Mucosa of rectum (tissue), 2 donors: ENCODE measurements at regions not wholly inside any gene's neighbourhood (a gene's known extent, or its start where the extent isn't known, plus 50 kb on each side); places are given as distances from the start of the nearest gene placed in this dataset.
"Not testable (repeated sequence)": the region's sequence is repeated elsewhere in the genome, so short reads cannot be mapped to it uniquely, and the experiment has no call there.

Experiments
- H3K27ac ChIP-seq, 2 donors: one replicate each; pipeline ENCODE4 v1.7.0; 2013; ENCODE audit warnings: inconsistent platforms in 2 of 2, low read depth in 2 of 2, low read length in 2 of 2
- H3K27me3 ChIP-seq, 2 donors: one replicate each; pipeline ENCODE4 v1.7.0; 2013; ENCODE audit warnings: low read length in 2 of 2; ENCODE audit not compliant: control insufficient read depth in 2 of 2, insufficient read depth in 2 of 2
- H3K36me3 ChIP-seq, 2 donors: one replicate each; pipeline ENCODE4 v1.7.0; 2013; ENCODE audit warnings: low read length in 2 of 2; ENCODE audit not compliant: control insufficient read depth in 2 of 2, insufficient read depth in 2 of 2
- H3K4me1 ChIP-seq, 2 donors: one replicate each; pipeline ENCODE4 v1.7.0; 2013; ENCODE audit warnings: low read length in 2 of 2, mild to moderate bottlenecking in 1 of 2; ENCODE audit not compliant: control insufficient read depth in 2 of 2, insufficient read depth in 2 of 2
- H3K4me3 ChIP-seq, 2 donors: one replicate each; pipeline ENCODE4 v1.7.0; 2013; ENCODE audit warnings: low read length in 2 of 2
- H3K9ac ChIP-seq, 2 donors: one replicate each; pipeline ENCODE4 v1.7.0; 2013; ENCODE audit warnings: low read length in 2 of 2, low read depth in 1 of 2, mild to moderate bottlenecking in 1 of 2
- H3K9me3 ChIP-seq, 2 donors: one replicate each; pipeline ENCODE4 v1.7.0; 2013; ENCODE audit warnings: low read length in 2 of 2; ENCODE audit not compliant: control insufficient read depth in 2 of 2
- donor health status: healthy.
- donor health status: Normal muscosa, but diverticular disease.

DNA sequence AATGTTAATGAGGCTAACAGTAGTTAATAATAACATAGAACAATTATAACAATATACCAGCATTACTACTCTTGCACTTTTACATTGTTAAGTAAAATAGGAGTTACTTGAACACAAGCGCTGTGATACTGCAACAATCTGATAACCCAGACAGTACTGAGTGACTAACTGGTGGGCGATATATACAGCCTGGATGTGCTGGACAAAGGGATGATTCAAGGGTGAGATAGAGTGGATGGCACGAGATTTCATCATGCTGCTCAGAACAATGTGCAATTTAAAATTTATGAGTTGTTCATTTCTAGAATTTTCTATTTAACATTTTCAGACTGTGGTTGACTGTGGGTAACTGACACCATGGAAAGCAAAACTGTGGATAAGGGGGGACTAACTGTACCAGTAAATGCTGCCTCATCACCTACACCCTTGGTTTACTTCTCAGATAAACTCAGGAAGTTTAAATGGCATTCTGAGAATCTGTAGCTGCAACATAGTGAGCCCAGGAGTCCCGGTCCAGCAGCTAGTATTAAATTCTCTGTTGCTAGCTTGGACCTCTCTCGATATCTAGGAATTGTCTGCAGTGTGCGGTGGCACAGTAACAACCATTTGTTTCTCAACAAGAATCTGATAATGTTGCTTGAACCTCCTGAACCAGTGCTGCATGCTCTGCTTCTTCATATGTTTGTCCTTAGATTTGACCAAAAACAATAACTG lies 80.9 kb upstream of the SEC22B start:
- H3K9me3 ChIP-seq, H3K4me3 ChIP-seq, H3K9ac ChIP-seq, H3K27ac ChIP-seq, H3K27me3 ChIP-seq, H3K4me1 ChIP-seq, H3K36me3 ChIP-seq: not testable (repeated sequence)

DNA sequence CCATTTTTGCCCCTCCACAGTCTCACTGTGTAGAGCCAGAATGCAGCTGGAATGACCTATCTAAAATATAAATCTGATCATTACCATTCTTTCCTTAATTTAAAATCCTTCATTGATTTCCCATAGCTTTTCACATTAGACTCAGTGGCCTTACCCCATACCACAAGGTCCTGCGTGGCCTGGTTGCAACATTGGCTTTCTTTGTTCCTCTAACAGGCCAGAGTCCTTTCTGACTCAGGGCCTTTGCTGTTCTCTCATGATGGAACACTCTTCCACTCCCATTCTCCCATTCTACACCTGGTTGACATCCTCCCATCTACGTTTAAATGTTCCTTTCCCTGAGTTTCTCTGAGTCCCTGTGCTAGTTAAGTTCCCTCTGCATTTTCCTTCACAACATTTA lies 74.4 kb upstream of the SEC22B start:
- not testable (repeated sequence) for H3K27me3 ChIP-seq, H3K4me1 ChIP-seq, H3K36me3 ChIP-seq, H3K9ac ChIP-seq, H3K27ac ChIP-seq, H3K9me3 ChIP-seq, H3K4me3 ChIP-seq

DNA sequence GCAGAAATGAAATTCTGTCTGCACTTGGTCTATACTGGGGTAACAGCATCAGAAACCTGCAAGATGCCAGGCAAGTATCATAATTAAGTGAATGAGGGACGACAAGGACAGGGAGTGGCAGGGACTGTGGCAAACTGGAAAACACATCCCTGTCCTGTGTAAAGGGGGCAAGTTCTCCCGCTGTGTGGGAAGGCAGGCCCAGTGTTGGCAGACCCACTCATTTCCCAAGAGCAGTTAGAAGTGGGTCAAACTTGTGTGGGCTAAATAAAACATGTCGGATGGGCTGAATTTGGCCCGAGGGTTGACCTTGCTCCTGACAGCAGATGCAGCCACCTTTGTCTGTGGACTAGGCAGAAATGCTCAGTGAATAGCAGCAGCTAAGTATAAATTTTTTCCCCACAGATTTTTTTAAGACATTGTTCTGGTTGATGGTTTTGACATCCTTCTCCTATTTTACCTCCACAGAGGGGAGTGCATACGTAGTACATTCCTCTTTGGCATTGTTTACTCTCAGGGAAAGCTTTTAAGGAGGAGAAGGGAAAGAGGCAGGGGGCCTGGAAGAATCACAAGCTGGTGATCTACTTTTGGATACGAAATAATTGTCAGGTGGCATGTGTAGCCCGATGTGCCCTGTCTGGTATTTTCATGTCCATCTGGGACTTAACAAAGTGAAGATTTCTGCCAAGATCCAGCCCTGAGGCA lies 72.6 kb upstream of the SEC22B start:
- not testable (repeated sequence) for H3K9me3 ChIP-seq, H3K27ac ChIP-seq, H3K9ac ChIP-seq, H3K4me1 ChIP-seq, H3K4me3 ChIP-seq, H3K36me3 ChIP-seq, H3K27me3 ChIP-seq

DNA sequence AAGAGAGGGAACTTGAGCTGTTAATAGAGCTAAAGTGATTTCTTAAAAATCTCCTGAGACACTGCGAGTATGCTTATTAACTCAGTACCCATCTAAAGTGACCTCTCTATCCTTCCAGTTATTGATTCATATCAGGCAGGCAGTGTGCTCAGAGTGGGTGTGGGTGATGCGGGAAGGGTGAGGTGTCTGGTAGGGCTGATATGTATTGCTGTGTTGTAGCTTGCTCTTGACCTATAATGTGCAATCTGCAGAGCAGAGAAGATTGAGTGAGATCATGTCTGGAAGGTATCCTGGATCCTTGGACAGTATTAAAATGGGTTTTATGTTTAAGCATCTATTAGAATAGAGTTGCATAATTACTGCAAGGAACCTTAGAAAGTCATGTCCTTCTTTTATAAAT lies 71.9 kb upstream of the SEC22B start:
- not testable (repeated sequence) for H3K4me1 ChIP-seq, H3K36me3 ChIP-seq, H3K9me3 ChIP-seq, H3K4me3 ChIP-seq, H3K27me3 ChIP-seq, H3K27ac ChIP-seq, H3K9ac ChIP-seq

DNA sequence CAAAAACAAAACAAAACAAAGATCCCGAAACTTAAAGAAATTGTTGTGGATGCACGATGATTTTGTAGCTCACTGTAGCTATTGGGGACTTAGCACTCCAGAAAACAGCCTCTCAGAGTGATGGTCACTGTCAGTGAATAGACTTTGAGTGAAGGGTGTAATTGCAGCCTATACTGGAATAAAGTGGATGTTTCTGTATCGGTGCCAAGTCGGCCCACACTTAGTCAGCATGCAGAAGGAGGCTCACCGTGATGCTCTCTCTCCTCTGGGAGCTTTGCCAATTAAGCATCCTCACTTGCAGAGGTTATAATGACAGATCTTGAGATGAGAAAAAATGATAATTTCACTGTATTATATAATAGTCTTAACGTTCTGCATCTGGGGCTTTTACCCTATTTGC lies 67.5 kb upstream of the SEC22B start:
- not testable (repeated sequence) for H3K27me3 ChIP-seq, H3K27ac ChIP-seq, H3K36me3 ChIP-seq, H3K4me1 ChIP-seq, H3K9me3 ChIP-seq, H3K9ac ChIP-seq, H3K4me3 ChIP-seq

DNA sequence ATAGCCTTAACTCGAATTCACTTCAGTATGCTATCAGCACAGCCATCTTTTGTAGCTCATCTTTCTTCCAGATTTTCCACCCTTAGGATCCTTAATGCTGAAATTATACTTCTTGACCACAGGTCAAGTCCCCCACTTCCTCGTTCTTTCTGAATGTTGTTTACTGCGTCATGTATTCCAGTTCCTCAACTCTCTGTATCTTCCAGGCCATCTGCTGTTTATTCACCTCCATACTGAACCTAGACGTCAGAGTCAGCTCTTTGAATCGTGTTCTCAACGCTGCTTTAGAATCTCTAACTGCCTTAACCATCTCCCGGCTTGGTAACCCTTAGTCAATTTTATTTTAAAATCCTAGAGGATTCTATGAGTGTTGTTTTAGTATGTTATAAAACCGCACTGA lies 66.3 kb upstream of the SEC22B start:
- not testable (repeated sequence) for H3K9me3 ChIP-seq

DNA sequence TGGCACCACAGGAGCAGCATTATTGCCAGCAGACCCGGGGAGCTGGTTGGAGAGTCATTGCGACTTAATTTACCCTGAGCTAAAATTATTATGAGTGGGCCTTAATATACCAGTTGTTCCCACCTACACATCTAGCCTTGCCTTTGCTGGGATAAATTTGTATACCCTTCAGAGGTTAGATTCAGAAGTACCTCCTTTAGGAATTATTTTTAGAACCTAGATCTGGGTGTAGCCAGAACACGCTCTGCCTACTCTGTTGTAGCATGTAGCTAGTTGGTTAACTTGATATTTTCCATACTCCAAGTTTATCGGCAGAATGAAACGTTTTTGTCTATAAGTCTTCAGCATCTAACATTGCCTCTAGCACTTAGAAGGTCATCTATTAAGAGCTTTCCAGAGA lies 65.5 kb upstream of the SEC22B start:
- not testable (repeated sequence) for H3K9me3 ChIP-seq, H3K9ac ChIP-seq, H3K27ac ChIP-seq, H3K27me3 ChIP-seq, H3K4me3 ChIP-seq, H3K36me3 ChIP-seq, H3K4me1 ChIP-seq

More for the DNA sequence above, 66.3 kb upstream of the SEC22B start:
- H3K4me3 ChIP-seq, H3K27me3 ChIP-seq, H3K36me3 ChIP-seq, H3K4me1 ChIP-seq, H3K27ac ChIP-seq, H3K9ac ChIP-seq: not testable (repeated sequence)

DNA sequence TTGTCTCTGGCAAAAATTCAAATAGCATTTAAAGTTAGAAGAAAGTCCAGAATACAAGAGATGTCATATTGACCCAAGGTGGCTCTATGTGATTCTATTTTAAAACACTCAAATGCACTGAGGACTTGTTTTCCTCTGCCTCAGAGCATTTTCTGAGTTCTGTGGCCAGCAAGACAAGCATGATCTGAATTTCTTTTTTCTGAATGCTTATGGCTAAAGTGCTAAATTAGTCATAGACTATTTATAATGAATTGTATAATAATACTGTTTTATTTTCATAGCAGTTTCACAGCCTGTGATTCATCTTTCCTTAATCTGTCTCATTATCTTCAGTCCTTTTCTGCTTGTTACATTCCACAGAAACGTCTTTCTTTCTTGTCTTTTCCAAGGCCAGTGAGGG lies 63.9 kb upstream of the SEC22B start:
- not testable (repeated sequence) for H3K36me3 ChIP-seq, H3K4me1 ChIP-seq, H3K9ac ChIP-seq, H3K9me3 ChIP-seq, H3K4me3 ChIP-seq, H3K27ac ChIP-seq, H3K27me3 ChIP-seq

DNA sequence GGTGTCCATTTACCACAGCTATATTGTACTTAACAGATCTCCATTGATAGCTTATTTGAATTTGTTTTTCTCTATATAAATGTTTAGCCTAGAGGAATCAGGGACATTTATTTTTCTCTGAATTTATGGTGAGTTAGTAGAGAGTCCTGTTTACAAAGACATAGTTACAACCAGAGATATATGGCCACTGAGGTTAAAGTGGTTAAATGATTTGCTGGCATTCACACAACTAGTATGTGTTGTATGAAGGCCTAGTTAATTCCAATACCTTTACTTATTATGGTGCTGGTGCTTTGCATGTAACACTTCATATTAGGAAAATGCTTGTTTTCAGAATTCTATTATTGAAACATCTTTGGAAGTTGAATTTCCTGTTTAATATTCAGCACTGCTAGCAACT lies 63.0 kb upstream of the SEC22B start:
- H3K4me3 ChIP-seq, H3K9ac ChIP-seq, H3K9me3 ChIP-seq, H3K4me1 ChIP-seq, H3K27me3 ChIP-seq, H3K27ac ChIP-seq, H3K36me3 ChIP-seq: not testable (repeated sequence)

DNA sequence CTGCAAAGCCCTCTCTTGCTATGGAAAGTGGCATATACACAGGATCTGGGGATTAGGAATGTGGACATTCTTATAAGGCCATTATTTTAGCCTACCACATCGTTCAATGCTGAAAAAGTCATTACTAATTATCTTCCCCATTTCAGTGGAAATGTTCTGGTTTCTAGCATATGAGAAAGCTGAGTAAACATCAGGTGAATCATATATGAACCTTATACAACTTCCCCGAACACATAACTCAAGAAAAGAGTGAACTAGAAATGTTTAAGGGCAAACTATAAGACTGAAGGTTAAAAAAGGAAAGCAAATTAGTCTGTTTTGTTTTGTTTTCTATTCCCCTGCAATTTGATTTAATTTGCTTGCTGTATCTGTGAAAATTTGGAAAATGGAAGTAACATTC lies 62.5 kb upstream of the SEC22B start:
- not testable (repeated sequence) for H3K4me3 ChIP-seq, H3K9ac ChIP-seq, H3K27ac ChIP-seq, H3K9me3 ChIP-seq, H3K4me1 ChIP-seq, H3K27me3 ChIP-seq, H3K36me3 ChIP-seq

DNA sequence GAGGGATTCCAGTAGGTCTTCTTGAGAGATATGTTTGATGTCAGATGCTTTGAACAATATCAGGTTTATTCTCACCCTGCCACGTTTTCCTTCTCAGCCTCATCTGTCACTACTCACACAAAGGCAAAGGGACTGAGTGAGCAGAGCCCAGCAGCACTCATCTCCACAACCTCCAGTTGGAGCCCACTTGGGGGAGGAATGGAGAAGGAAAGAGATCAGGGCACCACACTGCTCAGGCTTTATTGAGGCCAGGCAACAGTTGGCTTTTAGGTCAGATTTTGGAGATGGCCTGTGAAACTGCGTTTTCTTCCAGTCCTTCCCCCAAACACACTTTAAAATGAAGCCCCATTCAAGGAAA lies 57.3 kb upstream of the SEC22B start:
- not testable (repeated sequence) for H3K9me3 ChIP-seq, H3K9ac ChIP-seq, H3K27ac ChIP-seq, H3K27me3 ChIP-seq, H3K4me1 ChIP-seq, H3K36me3 ChIP-seq, H3K4me3 ChIP-seq
